ENCODE measurements at regions not wholly inside any gene's neighbourhood (a gene's known extent, or its start where the extent isn't known, plus 50 kb on each side); places are given as distances from the start of the nearest gene placed in this dataset.

DNA sequence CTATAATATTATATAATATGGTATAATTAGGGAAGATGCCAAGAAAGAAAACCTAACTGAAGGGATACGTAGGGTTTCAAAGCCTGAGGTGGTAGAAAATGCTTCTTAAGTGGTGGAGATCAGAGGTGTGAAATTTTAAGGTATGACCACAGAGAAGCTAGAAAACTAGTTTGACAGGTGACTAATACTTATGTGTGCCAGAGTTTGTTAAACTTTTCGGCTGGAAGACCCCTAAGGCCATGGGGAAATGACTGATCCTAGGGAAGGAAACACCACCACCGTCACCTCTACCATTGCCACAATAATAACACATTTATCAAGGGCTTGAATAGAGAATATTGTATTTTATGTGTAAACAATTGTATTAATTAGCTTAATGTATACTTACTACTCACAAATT lies 261.4 kb upstream of the GBE1 start:
- TF ChIP-seq, protein P1, sequence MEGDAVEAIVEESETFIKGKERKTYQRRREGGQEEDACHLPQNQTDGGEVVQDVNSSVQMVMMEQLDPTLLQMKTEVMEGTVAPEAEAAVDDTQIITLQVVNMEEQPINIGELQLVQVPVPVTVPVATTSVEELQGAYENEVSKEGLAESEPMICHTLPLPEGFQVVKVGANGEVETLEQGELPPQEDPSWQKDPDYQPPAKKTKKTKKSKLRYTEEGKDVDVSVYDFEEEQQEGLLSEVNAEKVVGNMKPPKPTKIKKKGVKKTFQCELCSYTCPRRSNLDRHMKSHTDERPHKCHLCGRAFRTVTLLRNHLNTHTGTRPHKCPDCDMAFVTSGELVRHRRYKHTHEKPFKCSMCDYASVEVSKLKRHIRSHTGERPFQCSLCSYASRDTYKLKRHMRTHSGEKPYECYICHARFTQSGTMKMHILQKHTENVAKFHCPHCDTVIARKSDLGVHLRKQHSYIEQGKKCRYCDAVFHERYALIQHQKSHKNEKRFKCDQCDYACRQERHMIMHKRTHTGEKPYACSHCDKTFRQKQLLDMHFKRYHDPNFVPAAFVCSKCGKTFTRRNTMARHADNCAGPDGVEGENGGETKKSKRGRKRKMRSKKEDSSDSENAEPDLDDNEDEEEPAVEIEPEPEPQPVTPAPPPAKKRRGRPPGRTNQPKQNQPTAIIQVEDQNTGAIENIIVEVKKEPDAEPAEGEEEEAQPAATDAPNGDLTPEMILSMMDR (conservative IDR thresholded peaks at IDR 0.05; ENCODE audit: low read depth in 2 of 2), result no peak
- TF ChIP-seq POLR2AphosphoS5 (IDR thresholded peaks at IDR 0.05; ENCODE audit: low read depth) (no peak), EZH2 (IDR thresholded peaks at IDR 0.05; ENCODE audit: low read depth, unreplicated experiment) (no peak), EZH2phosphoT487 (IDR thresholded peaks at IDR 0.05; ENCODE audit: unreplicated experiment) (no peak), CREB1 (CRISPR knock-in tag; IDR thresholded peaks at IDR 0.05; ENCODE audit: low read depth) (no peak)
- TF ChIP-seq, protein P2, sequence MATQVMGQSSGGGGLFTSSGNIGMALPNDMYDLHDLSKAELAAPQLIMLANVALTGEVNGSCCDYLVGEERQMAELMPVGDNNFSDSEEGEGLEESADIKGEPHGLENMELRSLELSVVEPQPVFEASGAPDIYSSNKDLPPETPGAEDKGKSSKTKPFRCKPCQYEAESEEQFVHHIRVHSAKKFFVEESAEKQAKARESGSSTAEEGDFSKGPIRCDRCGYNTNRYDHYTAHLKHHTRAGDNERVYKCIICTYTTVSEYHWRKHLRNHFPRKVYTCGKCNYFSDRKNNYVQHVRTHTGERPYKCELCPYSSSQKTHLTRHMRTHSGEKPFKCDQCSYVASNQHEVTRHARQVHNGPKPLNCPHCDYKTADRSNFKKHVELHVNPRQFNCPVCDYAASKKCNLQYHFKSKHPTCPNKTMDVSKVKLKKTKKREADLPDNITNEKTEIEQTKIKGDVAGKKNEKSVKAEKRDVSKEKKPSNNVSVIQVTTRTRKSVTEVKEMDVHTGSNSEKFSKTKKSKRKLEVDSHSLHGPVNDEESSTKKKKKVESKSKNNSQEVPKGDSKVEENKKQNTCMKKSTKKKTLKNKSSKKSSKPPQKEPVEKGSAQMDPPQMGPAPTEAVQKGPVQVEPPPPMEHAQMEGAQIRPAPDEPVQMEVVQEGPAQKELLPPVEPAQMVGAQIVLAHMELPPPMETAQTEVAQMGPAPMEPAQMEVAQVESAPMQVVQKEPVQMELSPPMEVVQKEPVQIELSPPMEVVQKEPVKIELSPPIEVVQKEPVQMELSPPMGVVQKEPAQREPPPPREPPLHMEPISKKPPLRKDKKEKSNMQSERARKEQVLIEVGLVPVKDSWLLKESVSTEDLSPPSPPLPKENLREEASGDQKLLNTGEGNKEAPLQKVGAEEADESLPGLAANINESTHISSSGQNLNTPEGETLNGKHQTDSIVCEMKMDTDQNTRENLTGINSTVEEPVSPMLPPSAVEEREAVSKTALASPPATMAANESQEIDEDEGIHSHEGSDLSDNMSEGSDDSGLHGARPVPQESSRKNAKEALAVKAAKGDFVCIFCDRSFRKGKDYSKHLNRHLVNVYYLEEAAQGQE (IDR thresholded peaks at IDR 0.05; ENCODE audit: unreplicated experiment), result no peak
